Nephron (organoid): ENCODE measurements at regions not wholly inside any gene's neighbourhood (a gene's known extent, or its start where the extent isn't known, plus 50 kb on each side); places are given as distances from the start of the nearest gene placed in this dataset.

Experiments used
- H3K27ac Mint-ChIP-seq, 3 experiments: 2 replicates each; pipeline ENCODE4 v1.8.0; 2020; ENCODE audit warnings: mixed read lengths in 3 of 3, mild to moderate bottlenecking in 2 of 3, moderate library complexity in 1 of 3
- H3K27me3 Mint-ChIP-seq: 2 replicates; pipeline ENCODE4 v1.8.0; 2021; ENCODE audit warnings: low read depth, mild to moderate bottlenecking, moderate library complexity, mixed read lengths
- H3K36me3 Mint-ChIP-seq: 2 replicates; pipeline ENCODE4 v1.8.0; 2020; ENCODE audit warnings: low read depth, mixed read lengths
- H3K4me1 Mint-ChIP-seq: 2 replicates; pipeline ENCODE4 v1.8.0; 2020; ENCODE audit warnings: mixed read lengths
- H3K4me3 Mint-ChIP-seq, 3 experiments: 2 replicates each; pipeline ENCODE4 v1.8.0; 2020; ENCODE audit warnings: mild to moderate bottlenecking in 3 of 3, mixed read lengths in 3 of 3, moderate library complexity in 2 of 3
- H3K9me3 Mint-ChIP-seq: 2 replicates; pipeline ENCODE4 v1.8.0; 2020; ENCODE audit warnings: mixed read lengths
- TF ChIP-seq, protein P1 (sequence below), 3 experiments: fragments of 200-600 bp; sonication (generic); IDR thresholded peaks; one replicate each; pipeline ENCODE4 v1.5.0; 2021; ENCODE audit warnings: antibody characterized with exemption in 3 of 3; ENCODE audit not compliant: unreplicated experiment in 3 of 3

- Mint-ChIP-seq H3K36me3 (peaks cover 5% of the 10 kb centered on the region), H3K4me3 (no peak overlapping the region), H3K9me3 (no peaks in the 10 kb centered on the region), H3K27ac (no peak overlapping the region), H3K27me3 (no peaks in the 10 kb centered on the region), H3K4me1 (no peaks in the 10 kb centered on the region)
- TF ChIP-seq, protein P1, sequence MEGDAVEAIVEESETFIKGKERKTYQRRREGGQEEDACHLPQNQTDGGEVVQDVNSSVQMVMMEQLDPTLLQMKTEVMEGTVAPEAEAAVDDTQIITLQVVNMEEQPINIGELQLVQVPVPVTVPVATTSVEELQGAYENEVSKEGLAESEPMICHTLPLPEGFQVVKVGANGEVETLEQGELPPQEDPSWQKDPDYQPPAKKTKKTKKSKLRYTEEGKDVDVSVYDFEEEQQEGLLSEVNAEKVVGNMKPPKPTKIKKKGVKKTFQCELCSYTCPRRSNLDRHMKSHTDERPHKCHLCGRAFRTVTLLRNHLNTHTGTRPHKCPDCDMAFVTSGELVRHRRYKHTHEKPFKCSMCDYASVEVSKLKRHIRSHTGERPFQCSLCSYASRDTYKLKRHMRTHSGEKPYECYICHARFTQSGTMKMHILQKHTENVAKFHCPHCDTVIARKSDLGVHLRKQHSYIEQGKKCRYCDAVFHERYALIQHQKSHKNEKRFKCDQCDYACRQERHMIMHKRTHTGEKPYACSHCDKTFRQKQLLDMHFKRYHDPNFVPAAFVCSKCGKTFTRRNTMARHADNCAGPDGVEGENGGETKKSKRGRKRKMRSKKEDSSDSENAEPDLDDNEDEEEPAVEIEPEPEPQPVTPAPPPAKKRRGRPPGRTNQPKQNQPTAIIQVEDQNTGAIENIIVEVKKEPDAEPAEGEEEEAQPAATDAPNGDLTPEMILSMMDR (IDR thresholded peaks at IDR 0.05; ENCODE audit: unreplicated experiment in 3 of 3): no peak
Measured at GRCh38 chr22:25361899-25362214, 142.4 kb downstream of the CRYBB2 start.

DNA sequence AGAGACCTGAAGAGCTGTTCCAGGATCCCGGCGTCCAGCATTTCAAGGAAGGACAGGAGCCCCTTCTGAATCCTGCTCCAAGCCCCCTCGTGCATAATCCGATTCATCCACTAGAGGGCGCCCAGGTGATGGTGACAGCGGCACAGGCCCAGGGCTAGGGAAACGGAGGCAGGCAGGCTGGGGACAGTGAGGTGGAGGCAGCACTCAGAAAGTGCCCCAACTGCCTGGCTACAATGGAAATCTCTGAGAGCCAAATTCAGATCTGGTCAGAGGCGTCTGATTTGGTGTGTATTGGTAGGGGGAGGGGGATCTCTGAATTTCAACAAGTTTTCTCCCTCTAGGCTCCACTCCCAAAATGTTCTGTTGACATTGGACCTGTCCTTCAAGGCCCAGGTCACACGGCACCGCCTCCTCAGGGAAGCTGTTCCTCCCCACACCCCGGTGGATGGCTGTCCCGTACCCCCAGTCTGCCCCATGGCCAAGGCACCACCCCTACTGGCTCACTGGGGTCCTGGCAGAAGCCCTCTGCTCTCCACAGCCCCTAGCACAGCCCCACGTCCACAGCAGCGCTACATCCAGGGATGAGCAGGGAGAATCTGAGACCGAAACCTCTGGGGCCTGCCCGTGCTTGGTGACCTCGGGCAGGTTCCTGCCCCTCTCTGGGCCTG lies 142.9 kb downstream of the CRYBB2 start:
- no peaks in the 10 kb centered on the region for H3K4me1 Mint-ChIP-seq
- H3K27me3 Mint-ChIP-seq: no peaks in the 10 kb centered on the region
- H3K36me3 Mint-ChIP-seq: peaks cover 2% of the 10 kb centered on the region
- TF ChIP-seq, protein P1 (IDR thresholded peaks at IDR 0.05; ENCODE audit: unreplicated experiment in 3 of 3): peak; percentile 85 to 86 (median 85)
- H3K9me3 Mint-ChIP-seq: no peaks in the 10 kb centered on the region
- H3K27ac Mint-ChIP-seq: peak overlapping the region in 1 of 3 experiments; percentile 48
- no peak overlapping the region for H3K4me3 Mint-ChIP-seq

DNA sequence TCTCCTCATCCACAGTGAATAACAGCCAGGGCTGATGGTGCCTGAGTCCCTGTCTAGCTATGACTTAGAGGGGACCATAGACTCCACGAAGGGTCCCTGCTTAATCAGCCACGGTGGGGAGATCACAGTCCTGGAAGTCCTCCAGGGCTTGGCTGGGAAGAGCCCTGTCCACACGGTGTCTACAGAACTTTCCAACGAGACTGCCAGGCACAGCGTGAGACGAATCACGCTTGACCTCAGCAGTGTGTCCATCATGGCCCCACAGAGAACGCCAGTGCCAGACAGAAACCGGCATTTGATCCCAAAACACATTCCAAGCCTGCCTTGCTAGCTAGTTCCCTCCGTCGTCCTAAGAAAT lies 143.4 kb downstream of the CRYBB2 start:
- Mint-ChIP-seq H3K27ac (peak overlapping the region in 1 of 3 experiments; percentile 48), H3K4me3 (no peak overlapping the region), H3K4me1 (peaks cover 4% of the 10 kb centered on the region), H3K36me3 (no peaks in the 10 kb centered on the region), H3K27me3 (no peaks in the 10 kb centered on the region), H3K9me3 (no peaks in the 10 kb centered on the region)
- TF ChIP-seq, protein P1 (IDR thresholded peaks at IDR 0.05; ENCODE audit: unreplicated experiment in 3 of 3): no peak

- TF ChIP-seq, protein P1 (IDR thresholded peaks at IDR 0.05; ENCODE audit: unreplicated experiment in 3 of 3): no peak
- Mint-ChIP-seq H3K36me3 (no peaks in the 10 kb centered on the region), H3K4me3 (no peak overlapping the region), H3K9me3 (no peaks in the 10 kb centered on the region), H3K27me3 (no peaks in the 10 kb centered on the region), H3K4me1 (peaks cover 10% of the 10 kb centered on the region), H3K27ac (no peak overlapping the region)
Measured at GRCh38 chr22:25363474-25363873, 144.0 kb downstream of the CRYBB2 start.

DNA sequence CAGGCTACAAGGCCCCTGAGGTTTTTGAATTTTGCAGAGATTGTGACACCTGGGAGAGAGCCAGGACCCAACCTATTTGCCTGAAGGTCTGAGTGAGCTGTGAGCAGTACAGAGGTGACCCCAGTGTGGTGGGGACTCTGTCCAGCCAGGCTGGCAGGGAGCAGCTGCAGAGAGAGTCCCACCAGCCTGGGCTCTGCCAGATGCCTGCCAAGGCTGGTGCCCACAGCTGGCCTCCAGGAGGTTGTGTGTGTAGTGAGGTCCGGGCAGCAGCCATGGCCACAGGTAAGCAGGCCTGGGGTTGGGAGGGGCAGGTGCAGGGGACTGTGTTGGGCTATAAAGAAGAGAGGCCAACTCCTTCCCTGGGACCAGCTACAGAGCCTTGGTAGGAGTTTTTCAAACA lies 144.8 kb downstream of the CRYBB2 start:
- Mint-ChIP-seq H3K27me3 (no peaks in the 10 kb centered on the region), H3K4me1 (peaks cover 15% of the 10 kb centered on the region)

More for the DNA sequence above, 144.8 kb downstream of the CRYBB2 start:
- no peaks in the 10 kb centered on the region for H3K36me3 Mint-ChIP-seq
- no peak overlapping the region for H3K4me3 Mint-ChIP-seq
- TF ChIP-seq, protein P1 (IDR thresholded peaks at IDR 0.05; ENCODE audit: unreplicated experiment in 3 of 3): no peak
- no peaks in the 10 kb centered on the region for H3K9me3 Mint-ChIP-seq
- no peak overlapping the region for H3K27ac Mint-ChIP-seq
